H1 (cell line): ENCODE measurements at regions not wholly inside any gene's neighbourhood (a gene's known extent, or its start where the extent isn't known, plus 50 kb on each side); places are given as distances from the start of the nearest gene placed in this dataset.

ENCODE experiments used
- CTCF ChIA-PET: fragments of 300-600 bp; sonication (Branson Sonifier 250); formaldehyde crosslinking; loops from one replicate; lab custom pipeline; 2021; ENCODE audit not compliant: partially characterized antibody; lab: Charles Lee
- POLR2A ChIA-PET: fragments of 300-600 bp; sonication (Branson Sonifier 250); formaldehyde crosslinking; loops from one replicate; lab custom pipeline; 2021; ENCODE audit warnings: inconsistent platforms; ENCODE audit not compliant: partially characterized antibody; lab: Charles Lee
- DNase-seq, 2 experiments: peaks; one replicate each; pipeline versions ENCODE4 v3.0.0 to v3.0.0-alpha.2; 2010 to 2022; ENCODE audit warnings: low spot score in 2 of 2, low read depth in 1 of 2, mixed read lengths in 1 of 2
- FAIRE-seq: peaks from 2 replicates; lab custom pipeline; 2011; peaks lifted over from hg19 to GRCh38; lab: Jason Lieb, UNC
- H2AFZ ChIP-seq: 2 replicates; pipeline ENCODE4 v1.8.1; 2012; ENCODE audit warnings: low read length, inconsistent platforms
- H2AK5ac ChIP-seq: 2 replicates; pipeline ENCODE4 v1.6.1; 2013; ENCODE audit warnings: low read depth, low read length
- H2BK120ac ChIP-seq: replicated peaks from 2 replicates; pipeline ENCODE3; 2013; ENCODE audit warnings: low read depth, low read length, inconsistent platforms
- H2BK12ac ChIP-seq: 2 replicates; pipeline ENCODE4 v1.6.1; 2013; ENCODE audit warnings: low read depth, low read length
- H2BK15ac ChIP-seq: 2 replicates; pipeline ENCODE4 v1.6.1; 2013; ENCODE audit warnings: low read length
- H2BK20ac ChIP-seq: 2 replicates; pipeline ENCODE4 v1.6.1; 2013; ENCODE audit warnings: low read length
- H2BK5ac ChIP-seq: 2 replicates; pipeline ENCODE4 v1.6.1; 2013; ENCODE audit warnings: low read depth, low read length
- H3K14ac ChIP-seq: 2 replicates; pipeline ENCODE4 v1.6.1; 2013; ENCODE audit warnings: inconsistent platforms; ENCODE audit not compliant: insufficient read length
- H3K18ac ChIP-seq: 2 replicates; pipeline ENCODE4 v1.6.1; 2013; ENCODE audit warnings: low read length; ENCODE audit errors: extremely low read depth
- H3K23ac ChIP-seq: 2 replicates; pipeline ENCODE4 v1.6.1; 2013; ENCODE audit warnings: inconsistent platforms; ENCODE audit not compliant: insufficient read length
- H3K23me2 ChIP-seq: 2 replicates; pipeline ENCODE4 v1.6.1; 2013; ENCODE audit warnings: low read depth, low read length
- H3K27ac ChIP-seq: 2 replicates; pipeline ENCODE4 v1.6.1; 2011; ENCODE audit warnings: low read depth, low read length, inconsistent platforms
- H3K27me3 ChIP-seq, 4 experiments: replicated peaks in 1 of 4; 1 replicate in 1 of 4; 2 replicates in 3 of 4; pipeline versions ENCODE4 v1.6.1 to v1.8.1; 2011 to 2013; ENCODE audit warnings: low read length in 3 of 4, mild to moderate bottlenecking in 3 of 4, inconsistent platforms in 2 of 4, mixed read lengths in 2 of 4, moderate library complexity in 1 of 4; ENCODE audit not compliant: control insufficient read depth in 3 of 4, insufficient read depth in 3 of 4; ENCODE audit errors: extremely low read depth in 1 of 4
- H3K36me3 ChIP-seq, 4 experiments: 2 replicates each; pipeline versions ENCODE4 v1.6.1 to v1.8.1; 2011 to 2013; ENCODE audit warnings: mild to moderate bottlenecking in 4 of 4, low read length in 3 of 4, moderate library complexity in 2 of 4, control low read depth in 1 of 4, inconsistent platforms in 1 of 4; ENCODE audit not compliant: insufficient read depth in 4 of 4, control insufficient read depth in 2 of 4
- H3K4ac ChIP-seq: replicated peaks from 2 replicates; pipeline ENCODE3; 2013; ENCODE audit warnings: low read length, low read depth, mixed read lengths, inconsistent platforms; ENCODE audit not compliant: insufficient read length
- H3K4me1 ChIP-seq, 4 experiments: replicated peaks in 1 of 4; 1 replicate in 1 of 4; 2 replicates in 3 of 4; pipeline versions ENCODE4 v1.6.1 to v1.8.1; 2011 to 2013; ENCODE audit warnings: low read length in 3 of 4, inconsistent platforms in 2 of 4, mixed read lengths in 1 of 4; ENCODE audit not compliant: insufficient read depth in 4 of 4, control insufficient read depth in 3 of 4
- H3K4me2 ChIP-seq, 2 experiments: 2 replicates each; pipeline versions ENCODE4 v1.6.1 to v1.8.1; 2011 to 2013; ENCODE audit warnings: low read depth in 2 of 2, low read length in 2 of 2, control low read depth in 1 of 2, inconsistent platforms in 1 of 2, mild to moderate bottlenecking in 1 of 2; ENCODE audit not compliant: insufficient read depth in 1 of 2
- H3K4me3 ChIP-seq, 4 experiments: fragments of 200-600, 300-600 bp in 1 of 4; sonication (generic), shearing (Covaris generic), sonication (Bioruptor Twin) in 1 of 4; 2 replicates each; pipeline versions ENCODE4 v1.5.1 to v1.8.1; 2011 to 2016; ENCODE audit warnings: low read length in 4 of 4, low read depth in 3 of 4, control low read depth in 2 of 4, inconsistent platforms in 2 of 4, mild to moderate bottlenecking in 2 of 4, mixed read lengths in 1 of 4, moderate library complexity in 1 of 4; ENCODE audit not compliant: insufficient read depth in 2 of 4; ENCODE audit errors: extremely low read depth in 1 of 4
- H3K56ac ChIP-seq: replicated peaks from 2 replicates; pipeline ENCODE3; 2013; ENCODE audit warnings: low read depth, mild to moderate bottlenecking, mixed read lengths, low read length, inconsistent platforms; ENCODE audit not compliant: insufficient read length
- H3K79me1 ChIP-seq: 2 replicates; pipeline ENCODE4 v1.6.1; 2013; ENCODE audit warnings: low read depth, low read length, control low read depth
- H3K79me2 ChIP-seq, 2 experiments: 2 replicates each; pipeline versions ENCODE4 v1.6.1 to v1.8.1; 2012 to 2013; ENCODE audit warnings: low read length in 2 of 2, mild to moderate bottlenecking in 2 of 2, inconsistent platforms in 1 of 2; ENCODE audit not compliant: insufficient read depth in 2 of 2, control insufficient read depth in 1 of 2
- H3K9ac ChIP-seq, 4 experiments: replicated peaks in 1 of 4; 1 replicate in 1 of 4; 2 replicates in 3 of 4; pipeline versions ENCODE4 v1.6.1 to v1.8.1; 2011 to 2013; ENCODE audit warnings: low read depth in 3 of 4, low read length in 3 of 4, control low read depth in 2 of 4, mild to moderate bottlenecking in 2 of 4, moderate library complexity in 2 of 4, inconsistent platforms in 1 of 4; ENCODE audit errors: extremely low read depth in 1 of 4
- H3K9me3 ChIP-seq, 2 experiments: 2 replicates each; pipeline versions ENCODE4 v1.6.1 to v1.8.1; 2012 to 2013; ENCODE audit warnings: mild to moderate bottlenecking in 2 of 2, moderate library complexity in 2 of 2, control low read depth in 1 of 2, inconsistent platforms in 1 of 2, low read depth in 1 of 2, low read length in 1 of 2, mixed read lengths in 1 of 2; ENCODE audit not compliant: insufficient read depth in 2 of 2
- H4K20me1 ChIP-seq, 2 experiments: replicated peaks in 1 of 2; 2 replicates each; pipeline versions ENCODE3 to v1.8.1; 2011 to 2013; ENCODE audit warnings: inconsistent platforms in 2 of 2, low read length in 2 of 2, mild to moderate bottlenecking in 1 of 2; ENCODE audit not compliant: insufficient read depth in 2 of 2, control insufficient read depth in 1 of 2
- H4K5ac ChIP-seq: 2 replicates; pipeline ENCODE4 v1.6.1; 2013; ENCODE audit warnings: low read length, low read depth, mixed read lengths, inconsistent platforms; ENCODE audit not compliant: insufficient read length
- H4K8ac ChIP-seq: 2 replicates; pipeline ENCODE4 v1.8.0; 2013; ENCODE audit warnings: mild to moderate bottlenecking, moderate library complexity, low read length, inconsistent platforms; ENCODE audit not compliant: insufficient read depth; ENCODE audit errors: extremely low read depth
- H4K91ac ChIP-seq: replicated peaks from 2 replicates; pipeline ENCODE3; 2013; ENCODE audit warnings: low read length, mixed read lengths, inconsistent platforms; ENCODE audit not compliant: insufficient read length
- BRCA1 ChIP-seq: IDR thresholded peaks from 2 replicates; pipeline ENCODE4 v1.6.1; 2012; ENCODE audit warnings: low read depth, low read length, improper control_type of control experiment
- EGR1 ChIP-seq: IDR thresholded peaks from 2 replicates; pipeline ENCODE4 v1.6.1; 2011; ENCODE audit warnings: low read depth, low read length, borderline replicate concordance
- EP300 ChIP-seq, 2 experiments: IDR thresholded peaks; 1 replicate in 1 of 2; 2 replicates in 1 of 2; pipeline ENCODE4 v1.6.1; 2011 to 2012; ENCODE audit warnings: low read depth in 2 of 2, low read length in 2 of 2, mild to moderate bottlenecking in 2 of 2, borderline replicate concordance in 1 of 2, inconsistent platforms in 1 of 2, moderate library complexity in 1 of 2
- GTF2F1 ChIP-seq: IDR thresholded peaks from 2 replicates; pipeline ENCODE4 v1.6.1; 2012; ENCODE audit warnings: low read depth, low read length, improper control_type of control experiment, borderline replicate concordance
- JUND ChIP-seq: IDR thresholded peaks from 2 replicates; pipeline ENCODE4 v1.6.1; 2011; ENCODE audit warnings: mild to moderate bottlenecking, improper control_type of control experiment, low read length
- NRF1 ChIP-seq: IDR thresholded peaks from 2 replicates; pipeline ENCODE4 v1.6.1; 2011; ENCODE audit warnings: mild to moderate bottlenecking, low read depth, low read length, improper control_type of control experiment
- PHF8 ChIP-seq: fragments of 200-600 bp; sonication (generic); conservative IDR thresholded peaks from 2 replicates; pipeline ENCODE4 v1.7.1; 2012; ENCODE audit warnings: low read depth, mild to moderate bottlenecking, inconsistent platforms, low read length, moderate library complexity
- POLR2AphosphoS5 ChIP-seq: IDR thresholded peaks from 2 replicates; pipeline ENCODE4 v1.6.1; 2011; ENCODE audit warnings: low read depth, low read length
- RFX5 ChIP-seq: IDR thresholded peaks from 2 replicates; pipeline ENCODE4 v1.6.1; 2011; ENCODE audit warnings: low read depth, low read length, improper control_type of control experiment, borderline replicate concordance
- SIRT6 ChIP-seq: IDR thresholded peaks from one replicate; pipeline ENCODE4 v1.7.1; 2012; ENCODE audit warnings: low read length, inconsistent platforms
- SIX5 ChIP-seq: IDR thresholded peaks from 2 replicates; pipeline ENCODE4 v1.6.1; 2011; ENCODE audit warnings: mild to moderate bottlenecking, low read depth, low read length
- SP4 ChIP-seq: IDR thresholded peaks from 2 replicates; pipeline ENCODE4 v1.6.1; 2012; ENCODE audit warnings: low read length, inconsistent platforms
- TBP ChIP-seq: IDR thresholded peaks from 2 replicates; pipeline ENCODE4 v1.6.1; 2011; ENCODE audit warnings: low read depth, low read length, improper control_type of control experiment
- WGBS, 2 experiments: shearing (Covaris generic) in 1 of 2; methylation state at CpG; one replicate each; pipeline versions ENCODE4 v1.1.6 to v1.1.7; 2013 to 2015; ENCODE audit warnings: low lambda C conversion rate in 2 of 2, mixed read lengths in 2 of 2, inconsistent platforms in 1 of 2, low coverage in 1 of 2, missing lambda C conversion rate in 1 of 2; ENCODE audit not compliant: insufficient replicate concordance in 2 of 2, insufficient coverage in 1 of 2, insufficient read length in 1 of 2; ENCODE audit errors: extremely low coverage in 1 of 2, missing lambda C conversion rate in 1 of 2; 5-methylcytosine and 5-hydroxymethylcytosine counted together

GRCh38 chr21:17050646-17051045 is 462.2 kb upstream of the CXADR start:
- POLR2A ChIA-PET: no interaction called here
- H2AFZ ChIP-seq: no peak overlapping the region
- H4K5ac ChIP-seq: no peak overlapping the region
- peaks cover 0 to 3% (median 0%) of the 10 kb centered on the region in 4 experiments; a peak in 1 of 8 replicates for H3K36me3 ChIP-seq
- no peak overlapping the region for H3K18ac ChIP-seq
- no peaks in the 10 kb centered on the region for H4K20me1 ChIP-seq
- no peak for FAIRE-seq
- H2BK15ac ChIP-seq: no peak overlapping the region
- CTCF ChIA-PET: no interaction called here
- no peak overlapping the region for H2BK120ac ChIP-seq
- no peak overlapping the region for H3K27ac ChIP-seq
- TF ChIP-seq SIRT6: no peak
- no peak for TF ChIP-seq BRCA1
- TF ChIP-seq GTF2F1: no peak
- TF ChIP-seq SIX5: no peak
- TF ChIP-seq PHF8: no peak
- no peak for TF ChIP-seq JUND
- no peak for TF ChIP-seq NRF1
- no peak for TF ChIP-seq EP300 (IDR thresholded peaks at IDR 0.05; ENCODE audit: borderline replicate concordance in 1 of 2, low read depth in 2 of 2, low read length in 2 of 2)
- no peak for TF ChIP-seq SP4
- TF ChIP-seq RFX5: no peak
- TF ChIP-seq EGR1: no peak
- no peak for TF ChIP-seq TBP
- no peak for TF ChIP-seq POLR2AphosphoS5
- TF ChIP-seq, all 59 proteins: peak for 0
- H2BK20ac ChIP-seq: no peak overlapping the region
- H3K9me3 ChIP-seq: peaks cover 0 to 2% of the 10 kb centered on the region in 2 experiments; a peak in 1 of 4 replicates
- peak overlapping the region in 1 of 2 experiments; percentile 37; a peak in 2 of 4 replicates for H3K4me2 ChIP-seq
- H3K4ac ChIP-seq: no peak overlapping the region
- H2BK5ac ChIP-seq: no peak overlapping the region
- no peak overlapping the region for H4K8ac ChIP-seq
- H3K4me3 ChIP-seq: no peak overlapping the region
- no peak overlapping the region for H2BK12ac ChIP-seq
- no peaks in the 10 kb centered on the region for H3K79me2 ChIP-seq
- H3K27me3 ChIP-seq: no peaks in the 10 kb centered on the region
- H3K23me2 ChIP-seq: no peaks in the 10 kb centered on the region
- H3K14ac ChIP-seq: no peak overlapping the region
- peaks cover 0 to 14% (median 4%) of the 10 kb centered on the region in 4 experiments; a peak in 5 of 7 replicates for H3K4me1 ChIP-seq
- no peaks in the 10 kb centered on the region for H3K79me1 ChIP-seq
- H3K9ac ChIP-seq: no peak overlapping the region
- WGBS, 2 experiments: 59% methylated on average over 2 of the region's 2 CpGs; no CpG with 5 or more reads in 1 of the 2 experiments
- no peak overlapping the region for H3K56ac ChIP-seq
- no peak overlapping the region for H2AK5ac ChIP-seq
- DNase-seq: no peak
- H3K23ac ChIP-seq: no peak overlapping the region
- no peak overlapping the region for H4K91ac ChIP-seq
